Endothelial cell of umbilical vein (primary cell): ENCODE measurements at regions not wholly inside any gene's neighbourhood (a gene's known extent, or its start where the extent isn't known, plus 50 kb on each side); places are given as distances from the start of the nearest gene placed in this dataset.

Source experiments
- BruUV-seq: library from RNA; stranded (reverse); fragments of 400-500 nt; replicated peaks from 2 replicates; lab custom pipeline; 2021; lab: Mats Ljungman, UMichigan
- CTCF ChIA-PET: fragments of 300-600, 350-600 bp; sonication (Branson Sonifier 250); formaldehyde crosslinking; loops from one replicate; lab custom pipeline; 2021; ENCODE audit warnings: antibody characterized with exemption, inconsistent platforms; lab: Charles Lee
- POLR2A ChIA-PET: fragments of 300-600, 350-600 bp; sonication (Branson Sonifier 250); formaldehyde crosslinking; loops from one replicate; lab custom pipeline; 2021; ENCODE audit warnings: antibody characterized with exemption, inconsistent platforms; lab: Charles Lee
- DNase-seq: peaks from one replicate; pipeline ENCODE4 v3.0.0-alpha.2; 2011; ENCODE audit warnings: low read depth, low spot score
- FAIRE-seq: peaks from 2 replicates; lab custom pipeline; 2011; peaks lifted over from hg19 to GRCh38; lab: Jason Lieb, UNC
- H2AFZ ChIP-seq: 2 replicates; pipeline ENCODE4 v1.6.0; 2012; ENCODE audit warnings: low read depth, low read length, control low read depth, inconsistent platforms
- H3K27ac ChIP-seq: 2 replicates; pipeline ENCODE4 v1.5.1; 2011; ENCODE audit warnings: low read depth, mild to moderate bottlenecking, control low read depth, low read length, moderate library complexity; ENCODE audit not compliant: insufficient read depth
- H3K27me3 ChIP-seq, 2 experiments: 2 replicates each; pipeline versions ENCODE4 v1.6.0 to v1.6.1; 2011; ENCODE audit warnings: low read length in 2 of 2, mixed read lengths in 1 of 2; ENCODE audit not compliant: control insufficient read depth in 2 of 2, insufficient read depth in 2 of 2
- H3K36me3 ChIP-seq, 2 experiments: 2 replicates in 1 of 2; 3 replicates in 1 of 2; pipeline ENCODE4 v1.5.1; 2011; ENCODE audit warnings: low read length in 2 of 2, mild to moderate bottlenecking in 1 of 2, moderate library complexity in 1 of 2; ENCODE audit not compliant: control insufficient read depth in 2 of 2, insufficient read depth in 2 of 2; ENCODE audit errors: extremely low read depth in 1 of 2
- H3K4me1 ChIP-seq: 3 replicates; pipeline ENCODE4 v1.5.1; 2011; ENCODE audit warnings: mild to moderate bottlenecking, low read length; ENCODE audit not compliant: control insufficient read depth, insufficient read depth; ENCODE audit errors: extremely low read depth
- H3K4me2 ChIP-seq: 2 replicates; pipeline ENCODE4 v1.6.1; 2011; ENCODE audit warnings: low read length, control low read depth, mixed read lengths; ENCODE audit not compliant: insufficient read depth
- H3K4me3 ChIP-seq, 3 experiments: fragments of 200-600 bp in 1 of 3; sonication (generic), shearing (Covaris generic) in 1 of 3; replicated peaks in 1 of 3; 2 replicates each; pipeline ENCODE4 v1.5.1; 2011 to 2016; ENCODE audit warnings: control low read depth in 3 of 3, low read length in 3 of 3, mild to moderate bottlenecking in 2 of 3, inconsistent platforms in 1 of 3, low read depth in 1 of 3, moderate library complexity in 1 of 3; ENCODE audit not compliant: insufficient read depth in 1 of 3
- H3K79me2 ChIP-seq: 2 replicates; pipeline ENCODE4 v1.6.0; 2012; ENCODE audit warnings: low read length, inconsistent platforms; ENCODE audit not compliant: control insufficient read depth, insufficient read depth
- H3K9ac ChIP-seq: replicated peaks from 2 replicates; pipeline ENCODE3; 2011; ENCODE audit warnings: low read length, control low read depth; ENCODE audit not compliant: insufficient read depth; ENCODE audit errors: extremely low read depth
- H3K9me1 ChIP-seq: replicated peaks from 3 replicates; pipeline ENCODE4 v1.6.0; 2011; ENCODE audit warnings: mild to moderate bottlenecking, low read length; ENCODE audit not compliant: control insufficient read depth, insufficient read depth; ENCODE audit errors: extremely low read depth
- H3K9me3 ChIP-seq: replicated peaks from 2 replicates; pipeline ENCODE4 v1.5.1; 2012; ENCODE audit warnings: low read length, inconsistent platforms; ENCODE audit not compliant: control insufficient read depth, insufficient read depth
- H4K20me1 ChIP-seq: replicated peaks from 2 replicates; pipeline ENCODE3; 2011; ENCODE audit warnings: mild to moderate bottlenecking, low read length; ENCODE audit not compliant: control insufficient read depth, insufficient read depth; ENCODE audit errors: extremely low read depth
- CTCF ChIP-seq, 2 donors: IDR thresholded peaks; 1 replicate in 1 of 2; 2 replicates in 1 of 2; pipeline ENCODE4 v1.5.1; 2011; ENCODE audit warnings: low read length in 2 of 2, mild to moderate bottlenecking in 2 of 2, moderate library complexity in 2 of 2, control low read depth in 1 of 2, inconsistent platforms in 1 of 2, low read depth in 1 of 2; ENCODE audit not compliant: insufficient read depth in 1 of 2; ENCODE audit errors: extremely low read depth in 1 of 2
- EZH2 ChIP-seq: IDR thresholded peaks from 2 replicates; pipeline ENCODE4 v1.6.1; 2012; ENCODE audit warnings: borderline replicate concordance, low read depth, mild to moderate bottlenecking, moderate library complexity, low read length, inconsistent platforms; ENCODE audit not compliant: severe bottlenecking
- FOS ChIP-seq: IDR thresholded peaks from 2 replicates; pipeline ENCODE4 v1.6.1; 2011; ENCODE audit warnings: mild to moderate bottlenecking, low read length, moderate library complexity, borderline replicate concordance; ENCODE audit not compliant: insufficient read depth
- GATA2 ChIP-seq: IDR thresholded peaks from 2 replicates; pipeline ENCODE4 v1.7.0; 2011; ENCODE audit warnings: low read depth, mild to moderate bottlenecking, moderate library complexity, mixed read lengths, low read length; ENCODE audit not compliant: insufficient read length, insufficient read depth
- JUN ChIP-seq: IDR thresholded peaks from 2 replicates; pipeline ENCODE4 v1.6.1; 2011; ENCODE audit warnings: borderline replicate concordance, low read depth; ENCODE audit not compliant: insufficient read length, insufficient read depth
- MYC ChIP-seq: IDR thresholded peaks from one replicate; pipeline ENCODE4 v1.6.1; 2011; ENCODE audit warnings: mild to moderate bottlenecking, low read depth, low read length
- POLR2A ChIP-seq: IDR thresholded peaks from 2 replicates; pipeline ENCODE4 v1.6.1; 2012; ENCODE audit warnings: low read depth, mild to moderate bottlenecking, control low read depth, low read length
- POLR2AphosphoS5 ChIP-seq: IDR thresholded peaks from 2 replicates; pipeline ENCODE4 v1.6.1; 2012; ENCODE audit warnings: low read depth, mild to moderate bottlenecking, control low read depth, low read length, moderate library complexity; ENCODE audit not compliant: insufficient read depth
- dilution Hi-C: fragments of 300-500 bp; cut with MboI; formaldehyde crosslinking; loops from one replicate; pipeline ENCODE4 v1.15.0; 2019; ENCODE audit warnings: low sequenced_read_pairs; ENCODE audit not compliant: extremely low pct_ligation_motif_present
- intact Hi-C: fragments of 100-400 bp; cut with micrococcal nuclease; formaldehyde crosslinking; loops from one replicate; pipeline ENCODE4 v1.10.0; 2022
- TF ChIP-seq, protein P1 (sequence below): IDR thresholded peaks from 2 replicates; pipeline ENCODE4 v1.6.1; 2011; ENCODE audit not compliant: insufficient read depth, insufficient read length

- H3K27ac ChIP-seq, result no peak overlapping the region
- no peaks in the 10 kb centered on the region for H3K9me1 ChIP-seq
- no peaks in the 10 kb centered on the region for H3K36me3 ChIP-seq
- no peaks in the 10 kb centered on the region for H3K4me1 ChIP-seq
- dilution Hi-C loops (no loop called here), intact Hi-C loops (no loop called here)
- H3K27me3 ChIP-seq, result no peaks in the 10 kb centered on the region
- no peaks in the 10 kb centered on the region for H3K79me2 ChIP-seq
- no peak overlapping the region for H3K4me2 ChIP-seq
- DNase-seq (no peak), FAIRE-seq (no peak)
- TF ChIP-seq POLR2AphosphoS5, result no peak
- no peak for TF ChIP-seq GATA2
- no peak for TF ChIP-seq MYC
- no peak for TF ChIP-seq JUN
- no peak for TF ChIP-seq FOS
- TF ChIP-seq, protein P1, sequence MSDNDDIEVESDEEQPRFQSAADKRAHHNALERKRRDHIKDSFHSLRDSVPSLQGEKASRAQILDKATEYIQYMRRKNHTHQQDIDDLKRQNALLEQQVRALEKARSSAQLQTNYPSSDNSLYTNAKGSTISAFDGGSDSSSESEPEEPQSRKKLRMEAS, result no peak
- TF ChIP-seq CTCF (IDR thresholded peaks at IDR 0.05; ENCODE audit: extremely low read depth in 1 of 2, insufficient read depth in 1 of 2, low read depth in 1 of 2, low read length in 2 of 2), result no peak
- no peak for TF ChIP-seq POLR2A
- TF ChIP-seq EZH2, result no peak
- ChIA-PET POLR2A (no interaction called here), CTCF (interaction anchor here (1.2 kb wide), 1 partner anchor 11 kb away, joined by 3 read pairs; no protein-coding TSS in a partner anchor)
- no peak overlapping the region for H3K4me3 ChIP-seq
- BruUV-seq, result no TSS peak
- H2AFZ ChIP-seq, result no peak overlapping the region
- H3K9ac ChIP-seq, result no peak overlapping the region
- no peaks in the 10 kb centered on the region for H3K9me3 ChIP-seq
- H4K20me1 ChIP-seq, result no peaks in the 10 kb centered on the region
These were observed 205.5 kb upstream of the CAMK1G start for GRCh38 chr1:209377995-209378394.
